ENCODE measurements at regions not wholly inside any gene's neighbourhood (a gene's known extent, or its start where the extent isn't known, plus 50 kb on each side); places are given as distances from the start of the nearest gene placed in this dataset.

DNA sequence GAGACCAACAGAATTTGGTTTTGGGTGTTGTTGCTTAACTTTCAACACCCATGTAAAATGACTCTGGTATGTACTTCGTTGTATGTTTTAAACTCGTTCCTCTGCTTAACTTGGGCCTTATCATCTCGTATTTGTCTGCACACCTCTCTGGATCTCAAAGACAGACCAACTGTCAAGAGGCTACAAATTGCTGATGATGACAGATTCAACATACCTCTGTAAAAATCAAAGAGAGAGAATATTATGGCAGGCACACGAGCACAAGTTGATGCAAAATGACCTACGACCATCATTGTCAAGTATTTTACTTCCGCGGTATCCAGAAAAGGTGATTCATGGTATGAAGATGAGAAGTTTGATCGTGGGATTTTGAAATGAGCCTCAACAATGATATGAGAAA, 132.1 kb upstream of the ARGLU1 start:
- intact Hi-C loops (cut with DNase I) = loop anchor here in 5 of 10 donors (5.0 to 10.0 kb wide), 5 partner anchors 52 to 505 kb away; partner anchors contain the start of genes ARGLU1 (in 1 of the 5) and EFNB2 (in 1 of the 5)

DNA sequence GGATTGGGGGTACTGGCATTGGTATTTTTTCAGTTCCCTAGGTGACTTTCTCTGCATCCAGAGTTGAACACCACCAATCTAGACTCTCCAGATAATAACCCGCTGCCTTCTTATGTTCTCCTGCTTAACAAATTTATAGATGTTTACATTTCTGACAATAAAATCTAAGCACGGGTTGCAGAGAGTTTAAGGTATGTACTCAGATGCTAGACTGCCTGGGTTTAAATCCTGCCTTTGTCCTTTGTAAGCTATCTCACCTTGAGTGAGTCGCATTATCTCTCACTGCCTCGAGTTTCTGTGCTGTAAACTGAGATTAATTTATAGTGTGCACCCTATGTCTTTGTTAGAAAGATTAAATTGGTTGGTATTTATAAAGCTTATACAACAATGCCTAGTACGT, 131.4 kb upstream of the ARGLU1 start:
- Histone ChIP-seq H3K4me1 (peaks cover 0 to 39% (median 7%) of the 10 kb centered on the region in 12 donors), H3K4me3 (no peak overlapping the region), H3K27ac (no peak overlapping the region), H3K36me3 (no peaks in the 10 kb centered on the region), H3K27me3 (no peaks in the 10 kb centered on the region), H3K9me3 (no peaks in the 10 kb centered on the region)
- no peak for TF ChIP-seq POLR2A (IDR thresholded peaks at IDR 0.05)
- TF ChIP-seq, protein P1, sequence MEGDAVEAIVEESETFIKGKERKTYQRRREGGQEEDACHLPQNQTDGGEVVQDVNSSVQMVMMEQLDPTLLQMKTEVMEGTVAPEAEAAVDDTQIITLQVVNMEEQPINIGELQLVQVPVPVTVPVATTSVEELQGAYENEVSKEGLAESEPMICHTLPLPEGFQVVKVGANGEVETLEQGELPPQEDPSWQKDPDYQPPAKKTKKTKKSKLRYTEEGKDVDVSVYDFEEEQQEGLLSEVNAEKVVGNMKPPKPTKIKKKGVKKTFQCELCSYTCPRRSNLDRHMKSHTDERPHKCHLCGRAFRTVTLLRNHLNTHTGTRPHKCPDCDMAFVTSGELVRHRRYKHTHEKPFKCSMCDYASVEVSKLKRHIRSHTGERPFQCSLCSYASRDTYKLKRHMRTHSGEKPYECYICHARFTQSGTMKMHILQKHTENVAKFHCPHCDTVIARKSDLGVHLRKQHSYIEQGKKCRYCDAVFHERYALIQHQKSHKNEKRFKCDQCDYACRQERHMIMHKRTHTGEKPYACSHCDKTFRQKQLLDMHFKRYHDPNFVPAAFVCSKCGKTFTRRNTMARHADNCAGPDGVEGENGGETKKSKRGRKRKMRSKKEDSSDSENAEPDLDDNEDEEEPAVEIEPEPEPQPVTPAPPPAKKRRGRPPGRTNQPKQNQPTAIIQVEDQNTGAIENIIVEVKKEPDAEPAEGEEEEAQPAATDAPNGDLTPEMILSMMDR (IDR thresholded peaks at IDR 0.05) = no peak
- ATAC-seq (no peak), DNase-seq (no peak)
- 80 to 85% (median 83%) methylated on average over 5 of the region's 5 CpGs for WGBS, 4 donors
- intact Hi-C loops (cut with DNase I) = loop anchor here in 1 of 10 donors (10.0 kb wide), 1 partner anchor 215 kb away; no protein-coding TSS in a partner anchor

More for the DNA sequence above, 132.1 kb upstream of the ARGLU1 start:
- Histone ChIP-seq H3K4me3 (no peak overlapping the region), H3K36me3 (no peaks in the 10 kb centered on the region), H3K27ac (peak overlapping the region in 1 of 12 donors; percentile 82), H3K9me3 (no peaks in the 10 kb centered on the region), H3K4me1 (peaks cover 0 to 46% (median 8%) of the 10 kb centered on the region in 12 donors), H3K27me3 (no peaks in the 10 kb centered on the region)
- TF ChIP-seq POLR2A (IDR thresholded peaks at IDR 0.05) = no peak
- TF ChIP-seq, protein P1 (IDR thresholded peaks at IDR 0.05) = no peak
- DNase-seq (no peak), ATAC-seq (no peak)
- WGBS, 4 donors = 71 to 82% (median 74%) methylated on average over 8 of the region's 8 CpGs

DNA sequence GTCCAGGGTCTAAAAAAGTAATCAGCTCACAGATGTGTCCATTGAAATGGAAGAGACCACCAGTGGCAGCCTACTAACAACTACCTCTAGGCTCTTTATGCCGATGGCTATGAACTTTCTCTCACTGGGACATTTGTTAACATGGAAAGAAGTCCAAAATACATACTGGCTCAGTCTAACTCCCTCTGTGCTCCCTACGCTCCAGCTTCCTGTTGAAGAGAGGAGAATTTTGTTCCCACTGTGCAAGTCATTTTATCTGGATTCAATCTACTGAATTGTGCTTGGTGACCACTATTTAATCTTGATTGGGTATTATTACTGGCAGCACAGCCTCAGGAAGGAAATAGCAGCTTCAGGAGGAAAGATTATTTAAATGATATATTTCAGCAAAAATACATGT, 128.8 kb upstream of the ARGLU1 start:
- Histone ChIP-seq H3K4me1 (peaks cover 0 to 27% (median 2%) of the 10 kb centered on the region in 12 donors), H3K9me3 (no peaks in the 10 kb centered on the region), H3K36me3 (no peaks in the 10 kb centered on the region), H3K27me3 (no peaks in the 10 kb centered on the region), H3K27ac (peak overlapping the region in 8 of 12 donors; percentile 20 to 71 (median 35)), H3K4me3 (no peak overlapping the region)
- no peak for TF ChIP-seq POLR2A (IDR thresholded peaks at IDR 0.05)
- TF ChIP-seq, protein P1 (IDR thresholded peaks at IDR 0.05) = no peak
- ATAC-seq (peak in 1 of 4 donors; percentile 46), DNase-seq (no peak)
- WGBS, 4 donors = 50 to 60% (median 53%) methylated on average over 2 of the region's 2 CpGs
- intact Hi-C loops (cut with DNase I) = loop anchor here in 1 of 10 donors (10.0 kb wide), 1 partner anchor 218 kb away; no protein-coding TSS in a partner anchor

DNA sequence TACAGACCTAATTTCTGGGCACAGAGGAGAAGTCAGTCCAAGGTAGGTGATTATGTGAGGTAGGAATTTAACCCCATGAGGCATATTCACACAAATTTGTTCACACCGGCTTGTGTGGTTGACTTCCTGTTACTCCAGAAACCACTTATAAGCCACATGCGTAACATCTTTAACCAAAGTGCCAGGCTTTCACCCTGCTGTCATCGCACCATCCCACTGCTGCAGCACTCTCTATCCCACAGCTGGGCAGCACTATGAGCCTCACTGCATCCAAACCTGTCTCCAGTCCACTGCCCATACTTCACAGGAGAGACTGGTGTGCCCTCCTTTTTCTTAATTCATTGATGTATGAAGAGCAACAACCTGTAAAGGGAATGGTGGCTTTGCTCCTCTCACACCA, 128.2 kb upstream of the ARGLU1 start:
- peaks cover 0 to 32% (median 2%) of the 10 kb centered on the region in 12 donors for H3K4me1 ChIP-seq
- no peak for DNase-seq
- intact Hi-C loops (cut with DNase I) = loop anchor here in 1 of 10 donors (10.0 kb wide), 1 partner anchor 219 kb away; no protein-coding TSS in a partner anchor
- no peak for ATAC-seq
- H3K27ac ChIP-seq = peak overlapping the region in 8 of 12 donors; percentile 20 to 71 (median 35)
- H3K36me3 ChIP-seq = no peaks in the 10 kb centered on the region
- no peak overlapping the region for H3K4me3 ChIP-seq
- WGBS, 4 donors = 92 to 98% (median 94%) methylated on average over 3 of the region's 3 CpGs
- H3K9me3 ChIP-seq = no peaks in the 10 kb centered on the region
- H3K27me3 ChIP-seq = no peaks in the 10 kb centered on the region
- no peak for TF ChIP-seq POLR2A (IDR thresholded peaks at IDR 0.05)
- TF ChIP-seq, protein P1 (IDR thresholded peaks at IDR 0.05) = no peak
